ENCODE measurements at regions not wholly inside any gene's neighbourhood (a gene's known extent, or its start where the extent isn't known, plus 50 kb on each side); places are given as distances from the start of the nearest gene placed in this dataset.

DNA sequence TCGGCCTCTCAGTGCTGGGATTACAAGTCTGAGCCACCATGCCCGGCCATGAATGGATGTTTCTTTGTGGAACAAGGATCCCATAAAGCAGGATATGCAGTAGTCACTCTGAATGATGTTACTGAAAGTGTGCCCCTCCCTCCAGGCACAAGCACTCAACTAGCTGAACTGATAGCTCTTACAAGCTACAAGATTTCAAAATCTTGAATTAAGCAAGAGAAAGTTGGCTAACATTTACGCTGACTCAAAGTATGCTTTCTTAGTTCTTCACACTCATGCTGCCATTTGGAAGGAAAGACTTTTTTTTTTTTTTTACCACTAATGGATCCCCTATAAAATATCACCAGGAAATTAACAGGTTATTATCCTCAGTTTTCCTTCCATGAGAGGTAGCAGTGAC, 549.0 kb upstream of the PKDCC start:
- no peak for DNase-seq

DNA sequence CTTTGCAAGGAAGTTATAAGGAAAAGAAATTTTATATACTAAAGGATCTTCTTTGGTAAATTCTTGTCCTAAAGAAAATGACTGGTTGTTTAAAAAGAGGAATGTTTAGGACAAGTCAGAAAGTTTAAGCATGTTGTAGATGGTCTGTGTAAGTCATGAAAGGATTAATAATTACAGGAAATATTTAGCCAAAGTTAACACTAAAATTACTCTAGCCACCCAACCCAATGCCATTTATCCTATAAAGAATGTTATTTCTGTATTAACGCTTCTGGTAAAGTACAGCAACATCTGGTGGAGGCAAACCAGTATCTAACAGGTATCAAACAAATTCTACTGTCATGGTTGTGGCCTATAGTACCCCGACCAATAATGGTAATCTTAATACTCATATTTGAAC, 546.9 kb upstream of the PKDCC start:
- DNase-seq, result no peak

- DNase-seq, result no peak
These were observed 545.1 kb upstream of the PKDCC start for GRCh38 chr2:41502752-41503151.

GRCh38 chr2:41504532-41504931, 543.3 kb upstream of the PKDCC start:
- no peak for DNase-seq

DNA sequence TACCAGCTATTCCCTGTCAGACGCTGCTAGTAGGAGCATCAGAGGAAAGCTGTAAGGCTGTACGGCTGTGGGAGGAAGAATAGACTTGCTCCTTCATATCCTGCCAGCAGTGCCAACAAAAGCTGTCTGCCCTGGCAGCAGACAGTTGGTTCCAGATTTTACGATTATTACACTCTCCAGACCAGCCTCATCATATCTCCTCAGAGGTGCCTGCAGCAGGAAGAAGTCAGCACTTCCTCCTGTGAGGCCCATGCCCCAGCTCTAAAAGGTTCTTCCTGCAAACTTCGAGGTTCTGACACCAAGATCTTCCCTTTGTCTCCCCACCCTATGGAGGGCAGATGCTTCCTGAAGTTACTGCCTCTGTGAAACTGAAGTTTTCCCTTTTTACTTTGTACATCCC, 537.7 kb upstream of the PKDCC start:
- DNase-seq, result no peak

- DNase-seq, result no peak
These were observed 526.6 kb upstream of the PKDCC start for GRCh38 chr2:41521211-41521610.

- DNase-seq, result no peak
These were observed 520.1 kb upstream of the PKDCC start for GRCh38 chr2:41527525-41528323.

DNA sequence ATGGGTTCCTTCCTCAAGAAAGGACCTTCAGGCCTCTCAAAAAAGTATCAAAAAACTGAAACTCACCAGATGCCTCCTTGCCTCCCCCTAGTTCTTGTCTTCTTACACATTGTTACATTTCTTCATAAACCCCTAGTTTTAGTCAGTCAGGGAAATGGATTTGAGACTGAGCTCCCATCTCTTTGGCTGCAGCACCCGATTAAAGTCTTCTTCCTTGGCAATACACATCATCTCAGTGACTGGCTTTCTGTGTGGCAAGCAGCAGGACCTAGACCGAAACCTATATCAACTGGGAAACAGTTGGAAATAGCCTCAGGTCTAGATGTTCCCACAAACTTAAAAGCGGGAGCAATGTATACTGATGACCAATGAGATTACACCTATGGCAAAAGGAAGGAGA, 512.2 kb upstream of the PKDCC start:
- DNase-seq, result no peak

DNA sequence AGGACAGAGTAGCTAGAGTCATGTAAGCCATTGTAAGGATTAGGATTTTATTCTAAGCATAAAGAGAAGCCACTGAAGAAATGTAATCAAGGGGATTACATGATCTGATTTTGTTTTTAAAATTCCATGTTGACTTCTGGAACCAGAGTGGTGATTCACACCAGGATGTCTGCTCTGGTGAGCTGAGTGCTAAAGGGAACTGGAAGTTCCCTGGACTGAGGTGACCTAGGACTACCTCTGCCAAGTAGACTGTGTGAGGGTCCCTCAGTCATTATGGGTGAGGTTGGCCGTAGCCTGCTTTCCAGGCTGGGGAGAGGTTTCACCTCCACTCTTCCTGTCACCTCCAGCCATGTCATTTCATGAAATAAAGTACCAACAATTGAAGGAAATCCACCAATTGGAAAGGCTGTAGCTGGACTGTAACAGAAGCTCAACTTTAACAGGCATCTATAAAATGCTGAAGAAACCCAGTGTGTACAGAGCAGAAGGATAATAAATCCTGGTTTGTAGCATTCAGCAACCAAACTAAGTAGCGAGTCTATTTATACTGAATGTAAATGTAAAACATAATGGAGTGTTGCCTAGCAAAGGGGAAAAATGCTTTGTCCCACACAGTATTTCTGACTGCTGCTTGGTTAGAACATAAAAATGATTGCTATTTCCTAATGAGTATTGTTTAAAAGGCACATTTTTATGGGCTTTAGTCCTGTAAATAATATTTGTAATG, 507.4 kb upstream of the PKDCC start:
- no peak for DNase-seq

GRCh38 chr2:41543726-41544125, 504.1 kb upstream of the PKDCC start:
- DNase-seq, result no peak

- DNase-seq, result no peak
These were observed 503.1 kb upstream of the PKDCC start for GRCh38 chr2:41544709-41545108.

GRCh38 chr2:41546031-41546430, 501.8 kb upstream of the PKDCC start:
- DNase-seq, result no peak

GRCh38 chr2:41568648-41569047, 479.2 kb upstream of the PKDCC start:
- no peak for DNase-seq

- DNase-seq, result no peak
These were observed 475.7 kb upstream of the PKDCC start for GRCh38 chr2:41572154-41572553.

GRCh38 chr2:41576423-41576822, 471.4 kb upstream of the PKDCC start:
- DNase-seq, result no peak

GRCh38 chr2:41579806-41580205, 468.0 kb upstream of the PKDCC start:
- DNase-seq, result no peak

DNA sequence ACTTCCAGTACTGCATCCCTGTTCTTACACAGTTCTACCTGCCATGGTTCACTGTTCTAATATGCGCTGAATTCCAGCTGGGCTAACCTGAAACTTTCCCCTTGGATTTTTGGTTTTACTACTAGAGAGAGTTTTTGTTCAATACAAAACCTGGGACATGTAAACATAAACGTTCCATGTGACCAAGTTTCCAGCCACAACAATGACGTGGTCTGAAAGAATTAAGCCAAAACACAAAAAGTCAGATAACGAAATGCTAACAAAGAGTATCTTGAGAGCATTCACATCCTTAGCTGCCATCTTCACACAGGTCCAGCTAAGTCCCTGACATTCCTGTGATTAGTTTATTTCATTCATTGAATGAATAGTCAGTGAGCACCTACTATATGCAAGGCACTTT, 467.0 kb upstream of the PKDCC start:
- DNase-seq, result no peak

GRCh38 chr2:41595240-41595639, 452.6 kb upstream of the PKDCC start:
- no peak for DNase-seq

DNA sequence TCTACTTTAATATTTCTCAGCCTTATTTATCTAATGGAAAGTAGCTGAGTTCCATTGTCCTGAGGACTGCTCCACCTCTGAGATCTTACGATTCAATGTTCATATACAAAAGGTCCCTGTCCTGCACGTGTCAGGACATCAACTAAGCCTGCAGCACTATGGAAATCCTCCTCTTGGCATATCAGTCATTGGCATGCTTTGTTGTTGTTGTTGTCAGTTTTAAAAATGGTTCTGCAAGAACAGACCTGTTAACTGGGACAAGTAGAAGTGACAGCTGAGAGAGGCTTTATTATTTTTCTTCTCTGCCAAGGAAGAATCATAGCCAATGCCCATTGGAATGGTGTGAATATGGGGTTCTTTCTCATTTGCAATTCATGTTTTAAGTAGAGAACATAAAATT, 450.1 kb upstream of the PKDCC start:
- DNase-seq, result no peak

DNA sequence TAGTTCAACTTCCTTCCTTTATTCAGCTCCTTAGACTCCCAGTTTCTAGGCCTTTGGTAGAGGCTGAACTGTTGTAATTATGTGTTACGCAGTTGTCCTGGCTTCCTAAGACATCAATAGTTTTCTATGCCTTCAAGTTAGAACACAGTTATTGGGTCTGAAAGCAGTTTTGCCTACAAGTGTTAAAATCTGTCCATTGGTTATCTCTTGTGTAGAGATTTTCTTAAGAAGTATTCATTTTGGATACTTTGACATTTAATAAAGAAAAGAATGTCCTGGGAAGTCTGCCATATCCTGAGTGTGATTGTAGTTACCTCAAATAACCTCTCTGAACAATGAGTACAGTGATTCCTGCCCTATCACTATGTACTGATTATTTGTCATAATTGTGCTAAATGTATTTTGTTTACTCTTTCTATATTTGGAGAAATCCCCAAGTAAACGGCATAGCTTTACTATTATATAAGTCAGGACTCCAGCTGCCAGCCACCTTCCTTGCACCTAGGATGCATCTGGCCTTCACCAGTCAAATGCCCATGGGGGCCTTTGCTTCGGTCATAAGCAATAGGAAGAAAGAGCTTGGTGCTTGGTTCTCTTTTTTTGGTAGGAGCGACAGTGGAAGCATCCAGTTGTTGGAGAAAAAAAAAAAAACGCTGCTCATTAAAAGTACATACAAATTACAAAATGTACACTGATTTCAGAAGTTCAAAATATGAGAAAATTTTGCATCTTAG, 449.5 kb upstream of the PKDCC start:
- DNase-seq, result no peak

DNA sequence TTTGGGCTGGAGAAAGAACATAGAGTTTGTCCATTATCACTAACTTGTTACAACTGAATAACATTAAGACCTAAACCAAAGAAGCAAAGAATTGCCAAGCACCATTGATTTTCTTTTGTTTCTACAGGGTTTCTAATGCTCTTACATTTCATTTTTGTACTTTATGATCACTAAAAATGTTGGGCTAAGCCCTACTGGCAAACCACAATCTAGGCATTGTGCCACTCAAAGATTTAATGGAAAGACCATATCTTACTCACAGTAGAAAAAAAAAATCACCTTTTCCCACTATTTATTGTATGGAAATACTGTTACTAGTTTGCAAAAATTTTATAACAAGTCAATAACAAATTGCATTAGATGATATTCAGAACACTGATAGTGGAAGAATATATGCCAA, 447.4 kb upstream of the PKDCC start:
- no peak for DNase-seq

- no peak for DNase-seq
These were observed 445.5 kb upstream of the PKDCC start for GRCh38 chr2:41602341-41602740.

- no peak for DNase-seq
These were observed 442.5 kb upstream of the PKDCC start for GRCh38 chr2:41605311-41605710.

DNA sequence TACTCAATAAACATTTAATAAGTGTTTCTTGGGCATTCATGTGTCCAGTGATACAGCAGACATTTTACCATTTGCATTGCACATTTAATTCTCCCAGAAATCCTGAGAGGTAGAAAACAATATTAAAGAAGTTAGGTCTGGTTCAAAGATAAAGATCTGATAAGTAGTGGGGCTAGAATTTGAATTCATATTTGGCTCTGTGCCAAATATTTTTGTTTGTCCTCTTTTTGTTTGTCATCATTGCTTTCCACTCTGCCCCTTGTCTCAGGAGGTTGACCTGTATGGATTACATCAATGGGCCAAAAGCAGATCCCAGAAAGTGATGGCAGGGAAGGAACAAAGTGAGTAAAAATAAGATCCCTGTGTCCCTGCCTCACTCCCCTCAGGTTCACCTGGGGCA, 441.9 kb upstream of the PKDCC start:
- no peak for DNase-seq
